ENCODE measurements at regions not wholly inside any gene's neighbourhood (a gene's known extent, or its start where the extent isn't known, plus 50 kb on each side); places are given as distances from the start of the nearest gene placed in this dataset.

GRCh38 chr1:201774983-201775344, 54.0 kb upstream of the IPO9 start:
- Histone ChIP-seq H3K27ac (ENCODE audit: low read depth, low read length) (no peak overlapping the region), H3K9me2 (ENCODE audit: insufficient read depth) (no peaks in the 10 kb centered on the region), H3K27me3 (ENCODE audit: insufficient read depth, low read length) (no peaks in the 10 kb centered on the region), H3K4me3 (replicated peaks in 1 of 2; ENCODE audit: low read depth in 1 of 2, low read length in 2 of 2) (no peak overlapping the region), H3K9me3 (ENCODE audit: control insufficient read depth in 1 of 2, insufficient read depth in 1 of 2, low read depth in 1 of 2, low read length in 2 of 2) (peaks cover 3 to 16% of the 10 kb centered on the region in 2 experiments; a peak in 1 of 4 replicates), H3K4me1 (ENCODE audit: control insufficient read depth in 1 of 2, insufficient read depth in 2 of 2, low read length in 2 of 2) (no peaks in the 10 kb centered on the region; a peak in 1 of 4 replicates), H4K20me1 (ENCODE audit: insufficient read depth) (no peaks in the 10 kb centered on the region), H3K36me3 (ENCODE audit: control insufficient read depth in 1 of 2, insufficient read depth in 2 of 2, low read length in 2 of 2) (no peaks in the 10 kb centered on the region), H3K79me2 (ENCODE audit: insufficient read depth, low read length) (no peaks in the 10 kb centered on the region), H3K4me2 (ENCODE audit: low read length) (no peak overlapping the region), H2AFZ (ENCODE audit: low read depth, low read length, poor library complexity, severe bottlenecking) (no peak overlapping the region), H3K9ac (ENCODE audit: low read length) (no peak overlapping the region)
- ATAC-seq (no peak), DNase-seq (ENCODE audit: low read depth, low spot score) (no peak)
- intact Hi-C loops (cut with micrococcal nuclease): no loop called here
- TF ChIP-seq ZFX (IDR thresholded peaks at IDR 0.05) (no peak), YY1 (IDR thresholded peaks at IDR 0.05; ENCODE audit: extremely low read depth, insufficient replicate concordance, low read depth, low read length) (no peak), TCF7L2 (IDR thresholded peaks at IDR 0.05; ENCODE audit: borderline replicate concordance, extremely low read depth, insufficient read depth, insufficient read length) (no peak), EZH2phosphoT487 (IDR thresholded peaks at IDR 0.05; ENCODE audit: borderline replicate concordance) (no peak), JUND (IDR thresholded peaks at IDR 0.05) (no peak), CBX3 (IDR thresholded peaks at IDR 0.05; ENCODE audit: low read depth) (no peak), POLR2A (IDR thresholded peaks at IDR 0.05; ENCODE audit: borderline replicate concordance, extremely low read depth, insufficient read depth, insufficient read length) (no peak), ZNF274 (IDR thresholded peaks at IDR 0.05; ENCODE audit: low read depth, low read length) (no peak), SP1 (IDR thresholded peaks at IDR 0.05; ENCODE audit: low read depth) (no peak), RAD21 (IDR thresholded peaks at IDR 0.05; ENCODE audit: low read depth) (no peak), FOSL1 (IDR thresholded peaks at IDR 0.05; ENCODE audit: low read depth) (no peak), EGR1 (IDR thresholded peaks at IDR 0.05; ENCODE audit: low read depth) (no peak), ELF1 (IDR thresholded peaks at IDR 0.05; ENCODE audit: borderline replicate concordance, low read depth) (no peak), EZH2 (IDR thresholded peaks at IDR 0.05) (no peak)
- TF ChIP-seq, protein P1, sequence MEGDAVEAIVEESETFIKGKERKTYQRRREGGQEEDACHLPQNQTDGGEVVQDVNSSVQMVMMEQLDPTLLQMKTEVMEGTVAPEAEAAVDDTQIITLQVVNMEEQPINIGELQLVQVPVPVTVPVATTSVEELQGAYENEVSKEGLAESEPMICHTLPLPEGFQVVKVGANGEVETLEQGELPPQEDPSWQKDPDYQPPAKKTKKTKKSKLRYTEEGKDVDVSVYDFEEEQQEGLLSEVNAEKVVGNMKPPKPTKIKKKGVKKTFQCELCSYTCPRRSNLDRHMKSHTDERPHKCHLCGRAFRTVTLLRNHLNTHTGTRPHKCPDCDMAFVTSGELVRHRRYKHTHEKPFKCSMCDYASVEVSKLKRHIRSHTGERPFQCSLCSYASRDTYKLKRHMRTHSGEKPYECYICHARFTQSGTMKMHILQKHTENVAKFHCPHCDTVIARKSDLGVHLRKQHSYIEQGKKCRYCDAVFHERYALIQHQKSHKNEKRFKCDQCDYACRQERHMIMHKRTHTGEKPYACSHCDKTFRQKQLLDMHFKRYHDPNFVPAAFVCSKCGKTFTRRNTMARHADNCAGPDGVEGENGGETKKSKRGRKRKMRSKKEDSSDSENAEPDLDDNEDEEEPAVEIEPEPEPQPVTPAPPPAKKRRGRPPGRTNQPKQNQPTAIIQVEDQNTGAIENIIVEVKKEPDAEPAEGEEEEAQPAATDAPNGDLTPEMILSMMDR (IDR thresholded peaks at IDR 0.05 in 2 of 3, conservative IDR thresholded peaks at IDR 0.05 in 1 of 3; ENCODE audit: borderline replicate concordance in 1 of 3, insufficient read depth in 1 of 3, low read depth in 2 of 3, low read length in 2 of 3): no peak
- TF ChIP-seq, protein P2, sequence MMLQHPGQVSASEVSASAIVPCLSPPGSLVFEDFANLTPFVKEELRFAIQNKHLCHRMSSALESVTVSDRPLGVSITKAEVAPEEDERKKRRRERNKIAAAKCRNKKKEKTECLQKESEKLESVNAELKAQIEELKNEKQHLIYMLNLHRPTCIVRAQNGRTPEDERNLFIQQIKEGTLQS (IDR thresholded peaks at IDR 0.05): no peak
- BruUV-seq (replicated peaks): no TSS peak
- ChIA-PET RAD21 (ENCODE audit: low non-redundant PET in 1 of 2, low total read pairs in 2 of 2, uncharacterized antibody in 2 of 2, unreplicated experiment in 2 of 2) (no interaction called here), POLR2A (no interaction called here), CTCF (interaction anchor here (1.4 kb wide), 1 partner anchor 13 kb away, joined by 3 read pairs; no protein-coding TSS in a partner anchor)
